ENCODE measurements at regions not wholly inside any gene's neighbourhood (a gene's known extent, or its start where the extent isn't known, plus 50 kb on each side); places are given as distances from the start of the nearest gene placed in this dataset.
"Not testable (repeated sequence)": the region's sequence is repeated elsewhere in the genome, so short reads cannot be mapped to it uniquely, and the experiment has no call there.

GRCh38 chr18:10121786-10122515, 208.1 kb downstream of the VAPA start:
- peak; percentile 27 to 71 for DNase-seq

DNA sequence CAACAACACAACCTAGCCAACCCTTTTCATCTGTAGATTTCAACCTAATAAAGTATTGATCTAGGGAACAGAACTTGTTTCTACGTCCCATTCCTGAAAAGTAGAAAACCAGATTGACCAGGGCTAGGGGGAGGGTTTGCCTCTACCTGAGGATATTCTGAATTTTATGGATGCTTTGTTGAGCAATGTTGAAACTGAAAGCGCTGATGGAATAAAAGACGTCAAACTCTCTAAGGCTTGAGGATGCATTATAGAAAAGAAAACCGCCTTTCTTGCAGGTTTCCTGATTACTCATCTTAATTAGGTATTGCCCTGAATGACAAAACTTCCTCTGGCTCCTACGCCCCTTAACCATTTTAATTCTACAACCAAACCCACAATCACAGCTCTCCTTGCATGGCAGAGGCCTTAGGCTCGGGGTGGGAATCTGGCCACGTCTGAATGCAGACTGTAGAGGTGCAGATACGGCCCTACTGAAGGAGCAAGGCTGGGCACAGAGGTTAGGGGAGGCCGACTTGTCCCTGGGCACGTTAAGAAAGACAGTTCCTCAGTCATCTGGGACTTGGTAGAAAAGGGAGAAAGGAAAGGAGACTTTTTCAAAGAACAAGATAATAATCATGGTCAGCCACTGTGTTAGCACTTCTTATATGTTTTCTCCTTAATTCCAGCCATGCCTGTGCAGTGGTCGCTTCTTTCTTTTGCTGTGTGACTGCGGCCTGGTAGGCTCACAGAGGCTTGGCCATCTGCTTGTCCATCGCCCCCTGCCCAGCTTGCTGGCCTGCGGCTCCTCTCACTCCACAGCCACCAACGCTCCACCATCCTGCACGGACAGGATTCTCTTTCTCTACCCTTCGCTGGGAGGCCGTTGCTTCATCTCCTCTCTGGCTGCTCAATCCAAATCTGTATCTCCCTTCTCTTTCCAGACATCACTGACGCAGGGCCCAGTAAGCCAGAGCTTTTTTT, 209.5 kb downstream of the VAPA start:
- DNase-seq, result no peak

GRCh38 chr18:10124071-10124470, 210.3 kb downstream of the VAPA start:
- no peak for DNase-seq

- no peak for DNase-seq
These were observed 210.7 kb downstream of the VAPA start for GRCh38 chr18:10124557-10124956.

DNA sequence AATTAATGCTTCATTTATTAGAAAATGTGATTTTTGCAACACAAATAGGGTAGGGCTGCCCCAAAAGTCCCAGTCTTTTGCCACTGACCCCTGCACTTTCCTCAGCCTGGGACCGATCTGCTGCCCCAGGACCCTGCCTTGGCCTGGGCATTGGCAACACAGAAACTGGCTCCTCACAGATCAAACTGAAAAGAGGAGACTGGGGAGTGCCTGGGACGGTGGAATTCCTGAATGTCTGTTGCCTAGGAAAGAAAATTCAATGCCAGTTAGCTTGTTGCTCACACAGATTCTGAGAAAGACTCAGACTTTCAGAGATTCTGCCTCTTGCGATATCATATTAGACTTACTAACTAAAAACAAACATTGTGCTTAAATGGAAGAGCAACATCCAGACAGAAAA, 211.2 kb downstream of the VAPA start:
- DNase-seq, result no peak

DNA sequence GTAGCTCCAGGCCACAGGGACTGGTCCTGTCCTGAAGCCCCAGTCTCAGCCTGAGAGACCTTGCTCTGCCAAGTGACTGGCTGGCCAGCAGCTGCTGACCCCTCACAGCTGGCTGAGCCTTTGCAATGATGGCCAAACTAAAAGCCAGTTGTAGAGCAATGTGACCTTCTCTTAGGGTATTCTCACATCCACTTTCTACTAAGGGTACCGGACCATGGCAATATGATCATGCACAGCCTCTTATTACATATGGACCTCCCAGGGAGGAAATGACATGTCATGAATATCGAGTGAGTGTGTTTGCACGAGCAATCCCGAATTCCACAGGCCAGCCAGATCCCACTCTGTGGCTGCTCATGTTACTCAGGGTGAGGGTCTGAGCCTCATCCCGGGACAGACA, 213.9 kb downstream of the VAPA start:
- no peak for DNase-seq

DNA sequence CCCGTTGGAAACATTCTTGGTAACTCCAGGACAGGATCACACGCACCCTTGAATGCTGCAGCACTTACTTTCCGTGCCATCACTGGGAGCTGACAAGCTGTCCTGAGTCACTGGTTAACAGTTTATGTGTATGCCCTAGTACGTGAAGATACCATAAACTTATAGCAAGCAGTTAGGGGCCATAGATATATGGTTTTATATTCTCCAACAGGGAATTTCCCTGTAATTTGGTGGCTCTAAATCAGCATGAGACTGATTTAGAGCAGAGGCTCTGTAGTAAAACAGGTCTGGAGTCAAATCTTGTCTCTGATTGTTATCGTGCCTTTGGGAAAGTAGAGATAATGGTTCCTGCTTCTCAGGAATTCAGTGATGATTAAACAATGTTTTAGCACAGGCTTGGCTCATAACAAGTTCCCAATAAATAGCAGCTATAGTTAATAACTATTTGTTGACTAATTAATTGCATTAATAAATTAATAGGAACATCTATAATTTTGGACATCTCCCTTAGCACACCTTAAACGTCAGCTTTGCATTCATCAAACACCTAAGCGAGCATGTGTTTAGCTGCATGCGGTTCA, 215.2 kb downstream of the VAPA start:
- no peak for DNase-seq

GRCh38 chr18:10130606-10131005, 216.8 kb downstream of the VAPA start:
- DNase-seq, result no peak

DNA sequence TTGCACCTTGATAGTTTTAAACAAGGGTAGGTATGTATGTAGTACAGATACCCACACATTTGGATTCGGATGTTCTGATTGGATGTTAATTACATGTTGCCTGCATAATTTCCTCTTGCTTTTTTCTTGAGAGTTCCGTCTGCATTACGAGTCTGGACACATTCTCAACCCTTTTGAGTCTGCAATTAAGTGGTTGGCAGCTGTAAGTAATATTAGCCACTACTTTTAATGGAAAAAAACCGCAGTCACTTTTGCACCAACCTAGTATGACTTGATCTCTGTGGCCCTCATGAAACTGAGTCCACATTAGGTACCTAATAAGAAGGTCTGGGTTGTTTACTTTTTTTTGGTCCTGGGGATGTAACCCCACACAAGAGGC, 217.3 kb downstream of the VAPA start:
- no peak for DNase-seq

DNA sequence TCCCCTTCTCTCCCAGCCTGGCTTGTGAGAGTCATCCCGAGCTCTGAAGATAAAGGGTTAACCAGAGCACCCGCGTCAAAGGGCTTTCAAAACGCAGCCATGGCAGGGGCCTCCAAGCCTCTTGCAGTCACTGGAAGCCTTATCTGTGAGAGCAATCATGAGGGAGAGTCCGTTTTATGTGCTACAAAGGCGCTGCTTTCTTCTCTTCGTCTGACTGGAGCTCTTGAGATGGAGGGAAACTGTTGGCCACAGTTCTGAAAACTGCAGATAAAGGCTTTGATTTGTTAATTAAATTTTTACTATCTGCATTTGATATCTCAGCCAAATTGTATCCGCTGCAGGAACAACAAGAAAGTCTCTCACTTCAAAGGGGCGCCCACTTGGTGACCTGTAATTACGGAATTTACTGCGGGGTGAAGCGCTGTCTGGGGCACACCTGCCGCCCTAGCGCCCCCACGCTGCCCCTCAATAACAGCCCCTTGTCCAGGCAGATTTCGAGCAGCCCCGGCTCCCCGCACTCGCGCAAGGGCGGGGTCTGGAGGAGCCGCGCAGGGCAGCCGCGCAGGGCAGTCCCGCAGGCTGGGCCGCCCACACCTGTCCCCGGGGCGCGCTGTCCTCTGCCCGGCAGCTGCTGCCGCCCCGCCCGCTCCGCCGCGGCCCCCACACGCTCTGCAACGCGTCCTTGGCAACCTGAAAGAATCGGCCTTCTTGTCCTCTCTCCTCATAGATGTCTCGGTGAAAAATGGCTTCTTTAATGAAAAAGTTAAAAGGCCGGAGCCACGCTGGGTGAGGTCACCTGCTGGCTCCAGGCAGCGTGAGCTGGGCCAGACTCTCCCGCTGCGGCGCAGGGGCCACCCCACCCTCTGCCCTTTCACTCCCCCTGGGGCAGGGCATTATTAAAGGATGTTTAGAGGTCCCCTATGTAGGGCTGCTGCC, 217.9 kb downstream of the VAPA start:
- DNase-seq, result no peak

- no peak for DNase-seq
These were observed 219.7 kb downstream of the VAPA start for GRCh38 chr18:10133516-10133915.

GRCh38 chr18:10134204-10134603, 220.4 kb downstream of the VAPA start:
- no peak for DNase-seq

GRCh38 chr18:10134749-10135148, 220.9 kb downstream of the VAPA start:
- not testable (repeated sequence) for DNase-seq

- no peak for DNase-seq
These were observed 221.6 kb downstream of the VAPA start for GRCh38 chr18:10135302-10135926.

GRCh38 chr18:10138719-10139118, 224.9 kb downstream of the VAPA start:
- DNase-seq, result no peak

DNA sequence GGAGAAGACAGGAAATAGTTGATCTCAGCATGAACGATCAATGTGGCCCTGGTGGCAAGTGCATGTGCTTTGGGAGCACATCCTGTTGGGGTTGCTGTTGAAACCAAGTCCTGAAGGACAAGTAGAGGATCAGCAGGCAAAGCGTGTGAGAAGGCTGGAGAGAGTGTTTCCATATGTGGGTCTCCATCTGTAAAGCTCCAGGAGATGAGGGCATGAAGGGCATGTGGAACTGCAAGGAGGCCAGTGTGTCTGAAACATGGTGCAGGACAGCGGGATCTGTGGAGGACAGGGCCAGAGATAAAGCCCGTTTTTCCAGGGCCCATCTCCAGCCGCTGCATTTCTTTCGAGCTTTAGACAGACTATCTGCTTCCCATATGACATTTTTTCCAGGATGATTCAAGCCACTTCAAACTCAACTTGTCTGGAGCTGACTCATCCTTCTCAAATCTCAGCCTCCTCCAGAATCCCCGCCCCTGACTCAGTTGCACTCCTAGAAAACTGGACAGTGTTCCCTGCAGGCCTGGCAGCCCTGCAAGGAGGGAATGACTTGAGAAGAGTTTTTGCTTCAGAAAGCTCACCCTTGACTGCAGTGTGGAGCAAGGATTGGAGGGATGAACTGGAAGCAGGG, 226.1 kb downstream of the VAPA start:
- DNase-seq, result no peak

GRCh38 chr18:10140461-10141282, 226.9 kb downstream of the VAPA start:
- DNase-seq, result no peak

- DNase-seq, result no peak
These were observed 227.7 kb downstream of the VAPA start for GRCh38 chr18:10141559-10141958.

DNA sequence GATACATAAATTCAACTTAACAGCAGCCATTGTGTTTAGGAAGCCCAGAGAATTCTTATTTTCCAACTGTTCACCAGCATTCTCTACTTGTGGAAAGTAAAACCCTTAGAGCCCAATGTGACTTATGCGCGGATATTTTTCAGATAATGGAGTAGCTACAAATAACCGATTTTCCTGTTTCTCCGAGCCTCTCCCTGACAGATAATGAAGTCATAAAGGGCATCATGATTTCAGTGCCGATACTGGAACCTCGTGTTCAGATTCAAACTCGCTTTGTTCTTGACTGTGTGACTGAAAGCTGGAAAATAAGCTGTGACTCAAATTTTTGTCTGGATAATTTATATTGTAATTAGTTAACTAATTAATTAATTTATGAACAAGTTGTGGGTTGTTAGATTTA, 228.2 kb downstream of the VAPA start:
- DNase-seq, result no peak

DNA sequence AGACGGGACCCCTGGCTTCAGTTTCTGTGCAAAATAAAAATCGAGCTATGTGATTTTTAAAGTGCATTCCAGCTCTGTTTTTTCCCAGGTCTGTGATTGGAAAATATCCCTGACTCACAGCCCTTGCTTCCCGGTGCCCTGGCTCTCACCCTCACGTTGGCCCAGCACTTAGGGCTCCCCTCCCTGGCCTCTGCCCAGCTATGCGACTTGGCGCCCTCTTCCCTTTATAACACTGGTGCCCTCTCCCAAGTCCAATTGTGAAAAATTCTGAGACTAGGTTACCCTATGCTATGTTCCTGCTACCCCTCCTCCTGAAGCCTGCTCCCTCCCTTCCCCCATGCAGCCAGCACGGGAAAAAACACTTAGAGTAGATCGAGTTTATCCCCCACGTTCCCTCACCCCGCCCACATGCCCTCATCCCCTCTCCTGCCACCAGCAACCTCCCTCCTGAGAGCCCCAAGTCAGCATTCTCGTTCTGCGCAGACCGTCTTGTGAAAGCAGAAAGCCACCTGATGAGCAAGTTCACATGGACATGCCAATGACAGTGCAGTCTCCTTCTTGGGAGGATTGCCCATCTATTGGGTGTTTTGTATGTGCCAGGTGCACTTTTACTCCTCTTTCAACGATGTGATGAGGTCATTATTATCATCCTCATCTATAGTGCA, 228.8 kb downstream of the VAPA start:
- DNase-seq, result no peak

All from NCI-H2081 (cell line).